ENCODE measurements at regions not wholly inside any gene's neighbourhood (a gene's known extent, or its start where the extent isn't known, plus 50 kb on each side); places are given as distances from the start of the nearest gene placed in this dataset.
A peak's percentile ranks its signal among the peaks of the same experiment; 100 is the strongest.

GRCh38 chr11:69419662-69420395, 61.6 kb upstream of the LINC01488 start:
- peak in 1 of 8 experiments; percentile 35 for ATAC-seq (replicated peaks in 6 of 8)
- in situ Hi-C loops (cut with MboI; ENCODE audit: low pct_unique_long_range_greater_than_20kb in 2 of 9, low sequenced_read_pairs in 9 of 9, unreplicated experiment in 9 of 9): no loop called here
- Histone ChIP-seq H3K4me1 (replicated peaks in 1 of 2) (peaks cover 19 to 32% of the 10 kb centered on the region in 2 donors), H3K27ac (no peak overlapping the region), H3K4me3 (no peak overlapping the region)
- 20 to 91% (median 78%) methylated on average over 1 to 17 of the region's 20 CpGs; no CpG with 5 or more reads in 1 of the 10 experiments for WGBS, 10 experiments

GRCh38 chr11:69422645-69423044, 58.8 kb upstream of the LINC01488 start:
- no peak for ATAC-seq (replicated peaks in 6 of 8)
- WGBS, 10 experiments: 20 to 93% (median 82%) methylated on average over 1 to 12 of the region's 16 CpGs; no CpG with 5 or more reads in 6 of the 10 experiments
- in situ Hi-C loops (cut with MboI; ENCODE audit: low pct_unique_long_range_greater_than_20kb in 2 of 9, low sequenced_read_pairs in 9 of 9, unreplicated experiment in 9 of 9): no loop called here
- H3K4me1 ChIP-seq (replicated peaks in 1 of 2): peaks cover 2 to 13% of the 10 kb centered on the region in 2 donors
- H3K4me3 ChIP-seq: no peak overlapping the region
- no peak overlapping the region for H3K27ac ChIP-seq

DNA sequence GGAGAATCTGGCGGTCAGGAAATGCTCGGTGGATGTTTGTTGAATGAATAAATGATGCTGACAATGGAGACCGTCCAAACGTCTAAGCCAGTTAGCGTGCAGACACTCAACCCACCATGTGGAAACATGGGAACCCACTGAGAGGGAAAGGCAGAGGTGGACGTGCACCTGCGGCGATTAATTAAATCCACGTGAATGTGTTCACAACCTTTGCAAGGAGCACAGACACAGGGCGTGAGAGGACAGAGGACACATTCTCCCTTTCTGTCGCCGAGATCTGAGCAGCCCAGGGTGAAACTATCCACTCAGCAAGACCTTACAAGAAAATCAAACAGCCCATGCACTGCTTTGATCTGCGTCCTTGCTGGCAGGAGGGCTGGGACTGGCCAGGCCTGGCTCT, 58.3 kb upstream of the LINC01488 start:
- 86 to 100% (median 95%) methylated on average over 1 to 7 of the region's 13 CpGs; no CpG with 5 or more reads in 6 of the 10 experiments for WGBS, 10 experiments
- no peak for ATAC-seq (replicated peaks in 6 of 8)
- Histone ChIP-seq H3K4me3 (no peak overlapping the region), H3K27ac (no peak overlapping the region), H3K4me1 (replicated peaks in 1 of 2) (peaks cover 0 to 12% of the 10 kb centered on the region in 2 donors)
- in situ Hi-C loops (cut with MboI; ENCODE audit: low pct_unique_long_range_greater_than_20kb in 2 of 9, low sequenced_read_pairs in 9 of 9, unreplicated experiment in 9 of 9): no loop called here

DNA sequence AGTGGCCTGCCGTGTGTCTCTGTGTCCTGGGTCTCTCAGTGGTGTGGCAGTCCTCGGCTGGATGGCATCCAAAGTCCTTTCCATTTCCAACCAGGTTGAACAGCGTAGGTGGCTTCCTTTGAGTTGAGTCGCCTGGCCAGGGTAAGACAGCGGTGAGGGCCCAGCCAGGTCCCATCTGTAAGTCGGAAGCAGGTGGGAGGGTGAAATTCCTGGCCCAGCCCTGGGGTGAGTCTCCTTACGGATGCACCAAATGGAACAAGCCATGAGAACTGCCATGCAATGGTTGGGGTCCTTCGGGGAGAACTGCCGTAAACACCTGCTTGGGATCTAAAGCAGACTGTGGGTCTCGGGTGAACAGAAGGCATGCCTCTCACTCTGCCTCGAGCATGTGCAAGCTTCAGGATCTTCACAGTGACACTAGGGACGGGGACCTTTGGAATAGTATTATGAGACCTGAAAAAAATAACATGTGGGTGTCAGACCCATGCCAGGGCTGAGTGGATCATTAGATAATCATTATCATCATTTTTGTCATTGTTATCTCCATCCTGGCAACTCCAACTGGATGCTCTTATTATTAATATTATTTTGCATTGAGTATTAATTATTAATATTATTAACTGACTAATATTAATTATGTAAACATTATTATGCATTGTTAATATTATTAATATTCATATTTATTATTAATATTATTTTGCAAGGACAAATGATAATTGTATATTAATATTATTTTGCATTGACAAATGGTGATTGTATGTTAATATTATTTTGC, 57.7 kb upstream of the LINC01488 start:
- H3K4me1 ChIP-seq (replicated peaks in 1 of 2): peaks cover 0 to 12% of the 10 kb centered on the region in 2 donors
- 58 to 100% (median 83%) methylated on average over 1 to 11 of the region's 12 CpGs; no CpG with 5 or more reads in 2 of the 10 experiments for WGBS, 10 experiments
- no peak for ATAC-seq (replicated peaks in 6 of 8)
- in situ Hi-C loops (cut with MboI; ENCODE audit: low pct_unique_long_range_greater_than_20kb in 2 of 9, low sequenced_read_pairs in 9 of 9, unreplicated experiment in 9 of 9): no loop called here
- H3K27ac ChIP-seq: no peak overlapping the region
- no peak overlapping the region for H3K4me3 ChIP-seq

- in situ Hi-C loops (cut with MboI; ENCODE audit: low pct_unique_long_range_greater_than_20kb in 2 of 9, low sequenced_read_pairs in 9 of 9, unreplicated experiment in 9 of 9): loop anchor here in 2 of 9 experiments (25.0 kb wide), 1 partner anchor 312 kb away; no protein-coding TSS in a partner anchor
Measured at GRCh38 chr11:69424748-69425147, 56.7 kb upstream of the LINC01488 start.

DNA sequence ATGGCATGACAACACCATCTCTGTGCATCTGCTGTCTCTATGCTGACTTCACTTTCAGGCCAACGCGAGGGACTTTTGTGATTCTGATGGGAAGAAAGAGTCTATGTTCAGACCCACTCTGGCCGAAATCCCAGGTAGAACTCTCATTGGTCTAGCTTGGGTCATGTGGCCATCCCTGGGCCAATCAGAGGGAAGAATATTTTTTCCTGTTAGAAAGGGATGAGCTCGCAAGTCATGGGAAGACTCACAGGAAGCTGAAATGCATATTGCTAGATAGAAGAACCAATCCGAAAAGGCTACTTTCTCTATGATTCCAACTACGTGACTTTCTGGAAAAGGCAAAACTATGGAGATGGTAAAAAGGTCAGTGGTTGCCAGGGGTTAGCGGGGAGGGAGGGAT, 56.0 kb upstream of the LINC01488 start:
- 60 to 100% (median 92%) methylated on average over 1 to 7 of the region's 7 CpGs; no CpG with 5 or more reads in 1 of the 10 experiments for WGBS, 10 experiments
- no peak for ATAC-seq (replicated peaks in 6 of 8)
- Histone ChIP-seq H3K4me3 (no peak overlapping the region), H3K4me1 (replicated peaks in 1 of 2) (peaks cover 0 to 3% of the 10 kb centered on the region in 2 donors), H3K27ac (no peak overlapping the region)
- in situ Hi-C loops (cut with MboI; ENCODE audit: low pct_unique_long_range_greater_than_20kb in 2 of 9, low sequenced_read_pairs in 9 of 9, unreplicated experiment in 9 of 9): loop anchor here in 2 of 9 experiments (25.0 kb wide), 1 partner anchor 313 kb away; no protein-coding TSS in a partner anchor

More at GRCh38 chr11:69424748-69425147, 56.7 kb upstream of the LINC01488 start:
- no peak for ATAC-seq (replicated peaks in 6 of 8)
- Histone ChIP-seq H3K4me3 (no peak overlapping the region), H3K27ac (no peak overlapping the region), H3K4me1 (replicated peaks in 1 of 2) (peaks cover 0 to 10% of the 10 kb centered on the region in 2 donors)
- WGBS, 10 experiments: 43 to 100% (median 72%) methylated on average over 1 to 3 of the region's 3 CpGs; no CpG with 5 or more reads in 1 of the 10 experiments

GRCh38 chr11:69425895-69426544, 55.4 kb upstream of the LINC01488 start:
- no peak overlapping the region for H3K27ac ChIP-seq
- no peak for ATAC-seq (replicated peaks in 6 of 8)
- in situ Hi-C loops (cut with MboI; ENCODE audit: low pct_unique_long_range_greater_than_20kb in 2 of 9, low sequenced_read_pairs in 9 of 9, unreplicated experiment in 9 of 9): loop anchor here in 2 of 9 experiments (25.0 kb wide), 1 partner anchor 314 kb away; no protein-coding TSS in a partner anchor
- 62 to 100% (median 91%) methylated on average over 2 to 20 of the region's 22 CpGs; no CpG with 5 or more reads in 1 of the 10 experiments for WGBS, 10 experiments
- no peak overlapping the region for H3K4me3 ChIP-seq
- no peaks in the 10 kb centered on the region for H3K4me1 ChIP-seq (replicated peaks in 1 of 2)

DNA sequence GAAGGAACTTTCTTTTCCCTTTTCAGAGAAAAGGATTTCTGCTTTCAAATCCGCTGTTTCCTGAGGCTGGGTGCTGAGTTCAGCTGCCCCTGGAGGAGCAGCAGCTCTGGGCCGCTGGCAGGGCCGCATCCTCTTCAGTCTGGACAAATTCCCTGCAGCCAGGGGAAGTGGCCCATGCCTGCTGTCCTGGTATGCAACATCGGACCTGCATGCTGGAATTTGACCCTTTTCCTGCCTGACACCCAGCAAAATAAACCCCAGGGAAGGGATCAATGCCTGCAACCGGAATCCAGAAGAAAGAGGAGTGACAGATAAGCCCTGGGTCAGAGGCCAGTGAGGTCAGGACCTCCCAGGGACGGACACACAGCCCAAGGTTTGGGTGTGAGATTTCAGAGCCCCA, 54.1 kb upstream of the LINC01488 start:
- in situ Hi-C loops (cut with MboI; ENCODE audit: low pct_unique_long_range_greater_than_20kb in 2 of 9, low sequenced_read_pairs in 9 of 9, unreplicated experiment in 9 of 9): loop anchor here in 2 of 9 experiments (25.0 kb wide), 1 partner anchor 315 kb away; no protein-coding TSS in a partner anchor
- 20 to 86% (median 38%) methylated on average over 1 to 4 of the region's 6 CpGs; no CpG with 5 or more reads in 5 of the 10 experiments for WGBS, 10 experiments
- no peak for ATAC-seq (replicated peaks in 6 of 8)

DNA sequence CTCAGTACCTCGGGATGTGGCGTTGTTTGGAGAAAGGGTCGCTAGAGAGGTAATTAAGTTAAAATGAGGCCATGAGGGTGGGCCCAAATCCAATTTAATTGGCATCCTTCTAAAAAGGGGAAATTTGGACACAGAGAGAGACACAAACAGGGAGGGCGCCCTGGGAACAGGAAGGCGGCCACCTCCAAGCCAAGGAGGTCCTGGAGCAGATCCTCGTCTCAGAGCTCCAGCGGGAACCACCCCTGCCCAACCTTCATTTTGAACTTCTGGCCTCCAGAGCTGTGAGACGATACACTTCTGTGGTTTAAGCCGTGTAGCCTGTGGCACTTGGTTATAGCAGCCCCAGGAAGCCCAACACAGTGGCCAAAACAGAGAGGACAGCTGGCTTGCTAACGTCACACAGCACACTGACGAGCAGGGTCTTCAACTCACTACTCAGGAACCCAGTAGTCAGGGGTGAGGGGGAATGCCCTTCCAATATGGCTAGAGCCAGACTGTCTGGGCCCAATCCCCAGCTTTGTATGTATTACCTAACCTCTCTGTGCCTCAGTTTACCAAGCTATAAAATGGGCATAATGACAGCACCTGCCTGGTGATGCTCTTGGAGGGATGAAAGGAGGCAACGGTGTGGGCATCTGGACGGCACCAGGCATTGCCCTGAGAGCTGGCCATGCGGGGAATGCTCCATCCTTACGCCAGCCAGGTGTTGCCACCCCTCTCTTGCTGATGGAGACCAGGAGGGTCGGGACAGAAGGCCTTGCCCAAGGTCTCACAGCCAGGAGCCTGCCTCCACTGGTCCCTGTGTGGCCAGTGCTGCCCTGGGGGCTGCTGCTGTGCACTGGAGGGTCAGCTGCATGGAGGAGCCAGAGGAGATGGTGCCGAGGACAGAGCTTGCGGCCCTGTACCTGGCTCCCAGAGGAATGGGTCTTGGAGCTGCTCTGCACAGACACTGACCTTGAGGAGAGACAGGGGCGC, 53.3 kb upstream of the LINC01488 start:
- no peak overlapping the region for H3K4me3 ChIP-seq
- H3K27ac ChIP-seq: no peak overlapping the region
- in situ Hi-C loops (cut with MboI; ENCODE audit: low pct_unique_long_range_greater_than_20kb in 2 of 9, low sequenced_read_pairs in 9 of 9, unreplicated experiment in 9 of 9): loop anchor here in 2 of 9 experiments (25.0 kb wide), 1 partner anchor 316 kb away; no protein-coding TSS in a partner anchor
- WGBS, 10 experiments: 58 to 100% (median 90%) methylated on average over 1 to 7 of the region's 19 CpGs; no CpG with 5 or more reads in 3 of the 10 experiments
- H3K4me1 ChIP-seq (replicated peaks in 1 of 2): no peaks in the 10 kb centered on the region
- ATAC-seq (replicated peaks in 6 of 8): no peak

More for the DNA sequence above, 54.1 kb upstream of the LINC01488 start:
- no peak overlapping the region for H3K4me3 ChIP-seq
- H3K27ac ChIP-seq: no peak overlapping the region
- no peaks in the 10 kb centered on the region for H3K4me1 ChIP-seq (replicated peaks in 1 of 2)

DNA sequence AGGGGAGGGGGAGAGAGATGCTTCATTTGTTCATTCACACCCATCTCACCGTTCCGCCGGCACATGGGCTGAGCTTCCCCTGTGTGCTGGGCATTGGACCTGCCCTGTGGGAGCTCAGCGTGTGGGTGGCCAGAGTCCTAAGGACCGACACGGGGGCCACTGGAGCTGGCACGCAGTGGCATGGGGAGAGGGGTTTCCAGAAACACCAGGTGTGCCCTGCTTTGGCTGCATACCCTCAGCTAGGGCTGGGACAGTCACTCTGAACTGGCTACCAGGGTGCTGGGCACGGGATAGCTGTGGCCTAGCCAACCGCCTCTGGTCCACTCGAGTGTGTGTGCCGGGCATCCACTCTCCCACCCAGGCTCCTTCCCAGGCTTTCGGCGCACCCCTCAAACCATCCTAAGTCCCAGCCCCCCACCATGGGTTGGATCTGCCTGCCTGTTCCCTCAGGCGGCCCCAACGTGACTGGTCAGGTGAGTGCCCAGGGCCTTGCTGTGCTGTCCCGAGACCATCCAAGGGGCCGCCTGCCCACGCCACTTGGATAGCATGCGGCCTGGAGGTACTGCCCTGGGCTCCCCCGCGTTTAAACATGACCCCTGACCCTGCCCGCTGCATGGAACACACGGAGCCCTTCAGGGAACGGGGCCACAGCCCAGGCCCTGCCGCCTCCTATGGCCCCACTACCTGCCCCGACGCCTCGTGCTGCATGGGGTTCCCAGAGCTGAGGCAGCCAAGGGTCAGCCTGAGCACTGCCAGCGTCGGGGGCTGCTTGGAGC, 51.6 kb upstream of the LINC01488 start:
- no peak for ATAC-seq (replicated peaks in 6 of 8)
- WGBS, 10 experiments: 85 to 100% (median 95%) methylated on average over 2 to 7 of the region's 30 CpGs; no CpG with 5 or more reads in 6 of the 10 experiments
- in situ Hi-C loops (cut with MboI; ENCODE audit: low pct_unique_long_range_greater_than_20kb in 2 of 9, low sequenced_read_pairs in 9 of 9, unreplicated experiment in 9 of 9): loop anchor here in 2 of 9 experiments (25.0 kb wide), 1 partner anchor 318 kb away; no protein-coding TSS in a partner anchor

DNA sequence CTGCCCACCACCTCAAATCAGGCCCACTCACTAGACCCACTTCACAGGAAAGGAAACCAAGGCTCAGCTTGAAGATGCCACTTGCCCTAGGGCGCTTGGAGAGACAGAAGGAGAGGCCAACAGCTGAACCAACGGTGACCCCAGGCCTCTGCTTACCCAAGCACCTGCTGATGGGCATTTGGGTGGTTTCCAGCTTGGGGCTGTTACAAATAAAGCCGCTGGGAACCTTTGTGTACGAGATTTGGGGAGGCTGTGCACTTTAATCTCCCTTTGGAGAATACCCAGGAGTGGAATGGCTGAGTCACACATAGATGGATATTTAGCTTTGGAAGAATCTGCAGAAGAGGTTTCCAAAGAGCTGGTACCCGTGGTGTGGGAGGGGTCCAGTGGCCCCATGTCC, 50.9 kb upstream of the LINC01488 start:
- no peak overlapping the region for H3K27ac ChIP-seq
- in situ Hi-C loops (cut with MboI; ENCODE audit: low pct_unique_long_range_greater_than_20kb in 2 of 9, low sequenced_read_pairs in 9 of 9, unreplicated experiment in 9 of 9): loop anchor here in 2 of 9 experiments (25.0 kb wide), 1 partner anchor 318 kb away; no protein-coding TSS in a partner anchor
- H3K4me1 ChIP-seq (replicated peaks in 1 of 2): peaks cover 0 to 5% of the 10 kb centered on the region in 2 donors
- no peak overlapping the region for H3K4me3 ChIP-seq
- WGBS, 10 experiments: 30 to 100% (median 88%) methylated on average over 1 to 5 of the region's 5 CpGs; no CpG with 5 or more reads in 5 of the 10 experiments
- ATAC-seq (replicated peaks in 6 of 8): no peak

More for the DNA sequence above, 51.6 kb upstream of the LINC01488 start:
- no peak overlapping the region for H3K4me3 ChIP-seq
- peaks cover 0 to 5% of the 10 kb centered on the region in 2 donors for H3K4me1 ChIP-seq (replicated peaks in 1 of 2)
- no peak overlapping the region for H3K27ac ChIP-seq

Measured in motor neuron (in vitro differentiated cells).